Hematopoietic multipotent progenitor cell treated with erythropoietin and hydrocortisone succinate and interleukin-3 and kit ligand, for 6 days (in vitro differentiated cells): ENCODE measurements at regions not wholly inside any gene's neighbourhood (a gene's known extent, or its start where the extent isn't known, plus 50 kb on each side); places are given as distances from the start of the nearest gene placed in this dataset.
"Not testable (repeated sequence)": the region's sequence is repeated elsewhere in the genome, so short reads cannot be mapped to it uniquely, and the experiment has no call there.

ENCODE experiments used
- DNase-seq: peaks from one replicate; pipeline ENCODE4 v3.0.0-alpha.2; 2015

DNA sequence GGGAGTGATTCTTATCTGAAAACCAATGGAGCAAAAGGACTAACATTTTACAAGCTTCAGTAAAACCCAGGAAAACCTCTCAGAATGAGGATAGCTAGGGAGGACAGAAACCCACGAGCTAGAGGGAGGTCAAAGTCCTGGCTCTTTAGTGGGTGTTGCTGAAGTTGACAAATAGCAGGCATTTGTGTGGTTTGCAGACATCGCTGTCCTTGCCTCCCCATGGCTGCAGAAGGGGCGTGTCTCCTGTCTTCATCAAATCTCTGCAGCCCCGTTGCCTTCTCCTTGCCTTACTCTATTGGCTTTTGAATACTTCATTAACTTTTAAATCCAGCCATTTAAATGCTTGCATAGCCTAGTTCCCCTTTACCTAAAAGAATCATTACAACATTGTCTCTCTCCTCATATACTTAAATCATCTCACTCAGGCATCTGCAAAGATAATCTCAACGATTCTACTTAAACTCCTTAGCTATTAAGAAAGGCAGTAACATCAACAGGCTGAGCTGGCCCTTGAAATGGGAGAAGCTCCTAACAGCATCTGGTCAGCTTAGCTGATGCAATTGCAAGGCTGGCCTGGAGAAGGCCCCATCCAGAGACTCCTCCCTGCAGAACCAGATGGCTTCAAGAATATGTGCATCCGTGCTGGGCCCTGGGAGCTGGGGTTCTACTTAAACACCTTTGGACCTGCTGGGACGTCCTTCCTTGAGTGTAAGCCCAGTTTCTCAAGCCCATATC is 152.8 kb upstream of the TAS2R1 start:
- no peak for DNase-seq

- no peak for DNase-seq
These were observed 151.7 kb upstream of the TAS2R1 start for GRCh38 chr5:9781890-9782289.

DNA sequence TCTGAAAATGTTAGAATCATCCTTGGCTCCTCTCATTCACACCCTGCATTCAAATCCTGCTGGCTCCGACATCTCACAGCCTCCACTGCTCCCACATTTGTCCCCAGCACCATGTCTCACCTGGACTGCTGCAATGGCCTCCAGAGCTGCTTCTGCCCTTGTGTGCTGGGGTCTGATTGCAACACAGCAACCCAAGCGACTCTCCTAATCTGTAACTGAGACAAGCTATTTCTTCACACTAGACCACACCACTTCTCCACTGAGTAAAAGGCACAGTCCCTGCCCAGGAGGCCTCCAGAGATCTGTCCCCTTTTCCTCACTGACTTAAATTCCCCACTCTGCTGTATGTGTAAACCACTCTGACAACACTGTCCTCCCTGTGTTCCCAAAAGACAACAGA is 151.1 kb upstream of the TAS2R1 start:
- DNase-seq: no peak

- DNase-seq: no peak
These were observed 150.3 kb upstream of the TAS2R1 start for GRCh38 chr5:9780501-9780900.

DNA sequence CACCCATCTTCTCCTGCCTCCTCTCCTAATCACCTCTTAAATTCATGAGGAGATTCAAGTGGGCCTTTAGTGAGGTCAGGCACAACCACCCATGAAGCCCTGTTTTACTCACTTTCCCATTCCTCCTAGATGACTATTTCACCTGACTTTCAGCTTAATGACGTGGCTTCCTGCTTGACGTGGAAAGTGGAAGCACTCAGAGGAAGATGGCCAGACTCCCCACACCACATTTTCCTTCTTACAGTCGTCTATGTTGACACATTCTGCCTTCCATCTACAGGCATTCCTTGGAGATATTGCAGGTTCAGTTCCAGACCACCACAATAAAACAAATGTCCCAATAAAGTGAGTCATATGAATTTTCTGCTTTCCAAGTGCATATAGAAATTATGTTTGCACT is 146.4 kb upstream of the TAS2R1 start:
- DNase-seq: no peak

- DNase-seq: no peak
These were observed 145.2 kb upstream of the TAS2R1 start for GRCh38 chr5:9775339-9775738.

DNA sequence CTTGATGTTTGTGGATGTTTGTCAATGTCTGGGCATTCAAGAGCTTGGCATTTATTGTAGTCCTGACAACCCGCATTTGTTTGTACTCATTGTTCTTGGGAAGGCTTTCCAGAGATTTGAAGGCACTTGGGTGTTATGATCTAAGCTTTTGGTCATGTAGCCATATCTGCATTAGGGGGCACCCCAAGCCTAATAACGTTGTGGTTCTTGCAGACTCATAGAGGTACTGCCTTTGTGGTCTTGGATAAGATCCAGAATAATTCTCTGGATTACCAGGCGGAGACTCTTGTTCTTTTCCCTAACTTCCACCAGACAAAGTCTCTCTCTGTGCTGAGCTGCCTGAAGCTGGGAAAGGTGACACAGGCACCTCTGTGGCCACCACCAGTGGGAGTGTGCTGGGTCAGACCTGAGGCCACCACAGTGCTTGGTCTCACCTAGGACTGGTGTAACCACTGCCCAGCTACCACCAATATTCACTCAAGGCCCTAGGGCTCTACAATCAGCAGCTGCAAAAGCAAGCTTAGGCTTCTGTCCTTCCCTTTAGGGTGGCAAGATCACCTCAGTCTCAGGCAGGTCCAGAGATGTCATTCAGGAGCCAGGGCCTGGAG is 144.4 kb upstream of the TAS2R1 start:
- DNase-seq: no peak

DNA sequence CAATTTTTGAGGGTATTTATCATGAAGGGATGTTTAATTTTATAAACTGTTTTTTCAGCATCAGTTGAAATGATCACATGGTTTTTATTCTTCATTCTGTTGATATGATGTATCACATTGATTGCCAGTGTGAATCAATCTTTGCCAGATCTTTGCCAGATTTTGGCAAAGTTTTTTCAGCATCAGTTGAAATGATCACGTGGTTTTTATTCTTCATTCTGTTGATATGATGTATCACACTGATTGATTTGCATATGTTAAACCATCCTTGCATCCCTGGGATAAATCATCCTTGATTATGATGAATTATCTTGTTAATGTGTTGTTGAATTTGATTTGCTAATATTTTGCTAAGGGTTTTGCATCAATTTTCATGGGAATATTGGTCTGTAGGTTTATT is 140.9 kb upstream of the TAS2R1 start:
- no peak for DNase-seq

DNA sequence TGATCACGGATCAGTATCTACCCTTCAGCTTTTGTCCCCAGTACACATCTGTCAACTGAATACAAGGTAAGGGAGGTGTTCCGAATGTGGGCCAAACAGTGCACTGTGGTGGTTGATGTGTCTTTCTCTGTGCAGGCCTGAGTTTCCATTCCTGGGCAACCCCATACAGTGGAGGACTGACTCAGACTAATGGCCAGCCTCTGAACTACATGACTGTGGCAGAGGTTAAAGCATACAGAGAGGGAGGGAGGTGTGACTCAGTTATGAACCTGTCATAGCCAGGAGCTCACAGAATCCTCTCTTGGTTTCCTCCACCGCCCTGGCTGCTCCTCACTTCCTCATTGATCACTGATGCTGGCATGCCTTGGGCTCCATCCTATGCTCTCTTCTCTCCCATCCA is 136.4 kb upstream of the TAS2R1 start:
- DNase-seq: no peak

GRCh38 chr5:9765419-9766140 is 135.4 kb upstream of the TAS2R1 start:
- DNase-seq: no peak

DNA sequence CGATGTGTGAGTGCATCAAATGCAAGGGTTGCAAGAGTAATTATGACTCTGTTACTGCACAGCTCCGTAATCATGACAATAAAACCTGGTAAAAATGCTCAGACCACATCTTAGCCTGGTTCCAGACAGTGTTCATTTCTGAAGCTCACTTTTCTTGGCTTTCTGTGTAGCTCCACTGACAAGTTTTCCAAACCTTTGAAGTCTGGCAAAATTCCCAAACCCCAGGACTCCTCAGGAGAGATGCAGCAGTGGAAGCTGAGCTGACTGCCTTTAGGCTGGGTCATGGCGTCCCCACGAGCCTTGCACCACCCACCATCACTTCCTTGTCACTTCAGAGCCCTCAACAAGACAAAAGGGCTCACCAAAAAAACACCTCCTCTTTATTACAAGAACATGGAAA is 131.6 kb upstream of the TAS2R1 start:
- no peak for DNase-seq

DNA sequence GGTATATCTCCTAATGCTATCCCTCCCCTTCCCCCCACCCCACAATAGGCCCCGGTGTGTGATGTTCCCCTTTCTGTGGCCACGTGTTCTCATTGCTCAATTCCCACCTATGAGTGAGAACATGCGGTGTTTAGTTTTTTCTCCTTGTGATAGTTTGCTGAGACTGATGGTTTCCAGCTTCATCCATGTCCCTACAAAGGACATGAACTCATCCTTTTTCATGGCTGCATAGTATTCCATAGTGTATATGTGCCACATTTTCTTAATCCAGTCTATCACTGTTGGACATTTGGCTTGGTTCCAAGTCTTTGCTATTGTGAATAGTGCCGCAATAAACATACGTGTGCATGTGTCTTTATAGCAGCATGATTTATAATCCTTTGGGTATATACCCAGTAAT is 122.5 kb upstream of the TAS2R1 start:
- not testable (repeated sequence) for DNase-seq

DNA sequence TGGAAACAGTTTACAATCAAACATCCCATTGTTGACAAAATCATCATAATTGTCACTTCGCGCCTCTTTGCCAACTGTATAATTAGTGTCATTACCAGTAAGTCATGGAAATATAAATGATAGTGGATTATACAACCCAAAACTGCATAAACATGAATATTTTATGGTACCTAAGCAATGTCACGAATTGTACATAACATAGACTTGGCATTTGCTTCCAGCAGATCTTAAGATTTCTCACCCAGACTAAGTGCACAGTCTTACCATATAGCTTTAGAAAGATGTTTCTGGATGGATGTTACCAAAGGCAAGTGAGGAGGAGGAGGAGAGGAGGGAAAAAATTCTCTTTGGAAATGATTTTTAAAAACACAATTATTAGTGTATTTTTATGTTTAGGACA is 113.4 kb upstream of the TAS2R1 start:
- DNase-seq: no peak

DNA sequence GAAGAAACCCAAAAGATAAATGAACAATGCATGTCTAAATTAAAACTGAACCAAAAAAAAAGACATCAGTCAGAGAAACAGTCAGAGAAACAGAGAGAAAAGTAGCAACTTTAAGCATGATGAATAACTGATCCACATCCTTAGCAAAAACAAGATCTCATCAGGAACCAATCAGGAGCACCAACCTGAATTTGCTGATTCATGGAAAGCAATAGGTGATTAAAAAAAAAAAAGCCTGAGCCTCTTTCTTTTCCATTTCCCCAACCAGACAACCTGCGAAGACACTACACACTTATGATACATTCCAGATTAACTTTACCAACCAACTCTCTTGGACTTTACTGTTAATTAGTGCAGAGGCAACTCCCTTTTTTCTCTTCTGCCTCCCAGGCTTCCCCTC is 112.7 kb upstream of the TAS2R1 start:
- DNase-seq: no peak

- DNase-seq: no peak
These were observed 109.0 kb upstream of the TAS2R1 start for GRCh38 chr5:9739135-9739534.

- no peak for DNase-seq
These were observed 107.1 kb upstream of the TAS2R1 start for GRCh38 chr5:9737265-9737664.

- DNase-seq: no peak
These were observed 103.3 kb upstream of the TAS2R1 start for GRCh38 chr5:9733486-9733885.

- no peak for DNase-seq
These were observed 101.0 kb upstream of the TAS2R1 start for GRCh38 chr5:9731159-9731558.

GRCh38 chr5:9728261-9728660 is 98.1 kb upstream of the TAS2R1 start:
- no peak for DNase-seq

DNA sequence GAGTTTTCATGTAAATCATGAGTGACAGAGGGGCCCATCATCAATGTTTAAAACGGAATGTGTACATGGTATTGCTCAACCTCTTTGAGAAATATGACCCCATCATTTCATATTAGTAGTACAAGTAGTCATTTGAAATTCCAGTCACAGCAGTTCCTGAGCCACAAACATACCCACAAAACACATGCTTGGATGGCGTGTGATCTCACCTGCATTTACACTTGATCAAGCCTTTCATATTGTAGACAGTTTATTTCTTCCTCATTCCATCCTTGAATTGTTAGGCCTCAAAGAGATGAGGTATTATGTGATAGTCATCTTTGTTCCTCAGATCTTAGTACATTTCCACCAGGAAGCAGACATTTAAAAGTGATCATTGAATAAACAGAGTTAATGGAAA is 96.8 kb upstream of the TAS2R1 start:
- no peak for DNase-seq

DNA sequence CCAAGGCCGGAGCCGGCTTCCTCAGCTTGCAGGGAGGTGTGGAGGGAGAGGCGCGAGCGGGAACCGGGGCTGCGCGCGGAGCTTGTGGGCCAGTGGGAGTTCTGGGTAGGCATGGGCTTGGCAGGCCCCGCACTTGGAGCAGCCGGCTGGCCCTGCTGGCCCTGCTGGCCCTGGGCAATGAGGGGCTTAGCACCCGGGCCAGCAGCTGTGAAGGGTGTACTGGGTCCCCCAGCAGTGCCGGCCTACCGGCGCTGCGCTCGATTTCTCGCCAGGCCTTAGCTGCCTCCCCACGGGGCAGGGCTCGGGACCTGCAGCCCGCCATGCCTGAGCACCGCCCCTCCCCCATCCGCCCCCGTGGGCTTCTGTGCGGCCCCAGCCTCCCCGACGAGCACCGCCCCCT is 95.1 kb upstream of the TAS2R1 start:
- DNase-seq: not testable (repeated sequence)

GRCh38 chr5:9724707-9725106 is 94.6 kb upstream of the TAS2R1 start:
- DNase-seq: no peak

DNA sequence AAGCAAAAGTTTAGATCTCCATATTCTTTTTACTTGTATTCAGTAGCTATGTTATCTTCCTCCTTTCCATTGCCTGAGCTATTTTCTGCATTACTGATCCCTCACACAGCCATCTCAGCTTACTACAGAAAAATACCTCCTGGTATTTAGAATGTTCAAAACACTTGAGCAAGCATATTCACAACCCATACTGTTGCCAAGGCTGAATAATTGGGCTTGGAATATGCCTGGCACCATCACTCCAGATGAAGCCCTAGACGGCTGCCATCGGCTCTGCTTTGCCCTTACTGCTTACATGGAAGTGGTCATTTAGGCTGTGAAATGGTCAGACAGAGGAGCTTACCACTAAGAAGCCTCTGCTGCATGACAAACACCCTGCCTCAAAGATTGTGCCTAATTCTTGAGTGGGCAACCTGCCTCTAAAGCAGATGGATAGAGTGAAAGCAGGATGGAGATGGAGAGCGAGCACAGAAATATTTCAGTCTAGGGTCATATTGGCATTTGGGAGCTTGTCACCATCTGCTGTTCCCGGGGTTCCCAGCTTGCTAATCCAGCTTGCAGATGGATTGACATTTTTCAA is 92.5 kb upstream of the TAS2R1 start:
- DNase-seq: no peak

- no peak for DNase-seq
These were observed 91.0 kb upstream of the TAS2R1 start for GRCh38 chr5:9721161-9721560.
